ENCODE measurements at regions not wholly inside any gene's neighbourhood (a gene's known extent, or its start where the extent isn't known, plus 50 kb on each side); places are given as distances from the start of the nearest gene placed in this dataset.

DNA sequence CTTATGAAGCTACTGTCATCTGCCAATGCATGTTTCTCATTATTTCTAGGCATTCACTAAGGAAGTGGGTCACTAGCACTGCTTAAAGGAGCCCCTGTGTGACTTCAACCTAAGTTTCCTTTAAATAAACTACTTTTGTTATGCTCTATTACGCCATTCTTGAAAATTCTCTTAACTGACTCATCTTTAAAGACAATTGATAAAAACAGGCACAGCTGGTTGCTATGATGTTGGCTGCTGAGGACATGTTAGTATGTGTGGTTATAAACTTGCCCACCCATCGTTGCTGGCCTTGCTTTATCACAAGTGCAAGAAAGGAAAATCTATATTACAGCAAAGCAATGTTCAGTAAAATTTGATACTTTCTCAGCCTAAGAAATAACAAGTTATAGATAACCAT, 75.8 kb upstream of the CNTNAP4 start:
- Histone ChIP-seq H3K4me2 (replicated peaks; ENCODE audit: low read depth, low read length, poor library complexity, severe bottlenecking) (no peak overlapping the region), H4K20me1 (ENCODE audit: control insufficient read depth, insufficient read depth, low read length, poor library complexity, severe bottlenecking) (no peaks in the 10 kb centered on the region), H2AFZ (ENCODE audit: insufficient read depth, low read depth, low read length, poor library complexity, severe bottlenecking) (no peak overlapping the region), H3K4me3 (ENCODE audit: control extremely low read depth in 1 of 5, extremely low read depth in 1 of 5, insufficient read depth in 1 of 5, low read depth in 2 of 5, low read length in 4 of 5) (no peak overlapping the region), H3K4me1 (ENCODE audit: control insufficient read depth in 2 of 2, insufficient read depth in 2 of 2, low read length in 2 of 2) (no peaks in the 10 kb centered on the region), H3K9me3 (ENCODE audit: control extremely low read depth in 1 of 3, control insufficient read depth in 2 of 3, insufficient read depth in 1 of 3, low read length in 2 of 3) (peaks cover 0 to 2% (median 0%) of the 10 kb centered on the region in 3 donors), H3K27ac (ENCODE audit: low read length in 2 of 2) (no peak overlapping the region), H3K27me3 (replicated peaks in 1 of 4; ENCODE audit: control extremely low read depth in 1 of 4, control insufficient read depth in 3 of 4, insufficient read depth in 4 of 4, low read length in 3 of 4) (no peaks in the 10 kb centered on the region), H3K36me3 (replicated peaks in 1 of 2; ENCODE audit: control extremely low read depth in 1 of 2, control insufficient read depth in 1 of 2, extremely low read depth in 1 of 2, insufficient read depth in 2 of 2, low read length in 1 of 2) (no peaks in the 10 kb centered on the region), H3K79me2 (ENCODE audit: control insufficient read depth, insufficient read depth, low read length) (no peaks in the 10 kb centered on the region), H3K9ac (ENCODE audit: low read length) (no peak overlapping the region)
- H3K27me3 Mint-ChIP-seq: no peaks in the 10 kb centered on the region
- no peak for DNase-seq
- TF ChIP-seq, protein P1, sequence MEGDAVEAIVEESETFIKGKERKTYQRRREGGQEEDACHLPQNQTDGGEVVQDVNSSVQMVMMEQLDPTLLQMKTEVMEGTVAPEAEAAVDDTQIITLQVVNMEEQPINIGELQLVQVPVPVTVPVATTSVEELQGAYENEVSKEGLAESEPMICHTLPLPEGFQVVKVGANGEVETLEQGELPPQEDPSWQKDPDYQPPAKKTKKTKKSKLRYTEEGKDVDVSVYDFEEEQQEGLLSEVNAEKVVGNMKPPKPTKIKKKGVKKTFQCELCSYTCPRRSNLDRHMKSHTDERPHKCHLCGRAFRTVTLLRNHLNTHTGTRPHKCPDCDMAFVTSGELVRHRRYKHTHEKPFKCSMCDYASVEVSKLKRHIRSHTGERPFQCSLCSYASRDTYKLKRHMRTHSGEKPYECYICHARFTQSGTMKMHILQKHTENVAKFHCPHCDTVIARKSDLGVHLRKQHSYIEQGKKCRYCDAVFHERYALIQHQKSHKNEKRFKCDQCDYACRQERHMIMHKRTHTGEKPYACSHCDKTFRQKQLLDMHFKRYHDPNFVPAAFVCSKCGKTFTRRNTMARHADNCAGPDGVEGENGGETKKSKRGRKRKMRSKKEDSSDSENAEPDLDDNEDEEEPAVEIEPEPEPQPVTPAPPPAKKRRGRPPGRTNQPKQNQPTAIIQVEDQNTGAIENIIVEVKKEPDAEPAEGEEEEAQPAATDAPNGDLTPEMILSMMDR (IDR thresholded peaks at IDR 0.05): no peak
- no peak for TF ChIP-seq EZH2 (IDR thresholded peaks at IDR 0.05; ENCODE audit: borderline replicate concordance, insufficient read depth, low read depth, low read length, poor library complexity, severe bottlenecking)
- ChIA-PET POLR2A (no interaction called here), CTCF (no interaction called here)
- peaks cover 10% of the 10 kb centered on the region for H3K9me3 Mint-ChIP-seq (ENCODE audit: insufficient read depth)
- intact Hi-C loops (cut with micrococcal nuclease): no loop called here
- no peak overlapping the region for H3K27ac Mint-ChIP-seq
- no peak for ATAC-seq (ENCODE audit: low read depth)
- H3K4me3 Mint-ChIP-seq: no peak overlapping the region
- no peaks in the 10 kb centered on the region for H3K4me1 Mint-ChIP-seq
- no CpG with 5 or more reads among the region's 2 CpGs for WGBS (ENCODE audit: insufficient coverage)

DNA sequence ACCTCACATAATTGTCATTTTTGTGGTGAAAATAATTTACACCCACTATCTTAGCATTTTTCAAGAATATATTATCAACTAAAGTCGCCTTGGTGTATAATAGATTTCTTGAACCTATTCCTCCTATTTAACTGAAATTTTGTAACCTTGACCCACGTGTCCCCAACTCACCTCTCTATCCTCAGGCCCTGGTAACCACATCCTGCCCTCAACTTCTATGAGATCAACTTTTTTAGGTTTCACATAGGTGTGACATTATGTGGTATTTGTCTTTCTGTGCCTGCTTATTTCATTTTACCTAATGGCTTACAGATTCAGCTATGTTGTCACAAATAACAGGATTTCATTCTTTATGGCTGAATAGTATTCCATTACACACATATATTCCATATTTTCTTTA, 73.0 kb upstream of the CNTNAP4 start:
- H3K27me3 Mint-ChIP-seq: no peaks in the 10 kb centered on the region
- H3K4me3 ChIP-seq (ENCODE audit: control extremely low read depth in 1 of 5, extremely low read depth in 1 of 5, insufficient read depth in 1 of 5, low read depth in 2 of 5, low read length in 4 of 5): no peak overlapping the region
- no CpG with 5 or more reads among the region's 2 CpGs for WGBS (ENCODE audit: insufficient coverage)
- CTCF ChIA-PET: no interaction called here
- no peak overlapping the region for H3K9ac ChIP-seq (ENCODE audit: low read length)
- no peaks in the 10 kb centered on the region for H3K36me3 ChIP-seq (replicated peaks in 1 of 2; ENCODE audit: control extremely low read depth in 1 of 2, control insufficient read depth in 1 of 2, extremely low read depth in 1 of 2, insufficient read depth in 2 of 2, low read length in 1 of 2)
- no peak for DNase-seq
- POLR2A ChIA-PET: no interaction called here
- no peak overlapping the region for H3K4me2 ChIP-seq (replicated peaks; ENCODE audit: low read depth, low read length, poor library complexity, severe bottlenecking)
- H3K79me2 ChIP-seq (ENCODE audit: control insufficient read depth, insufficient read depth, low read length): no peaks in the 10 kb centered on the region
- H3K4me1 ChIP-seq (ENCODE audit: control insufficient read depth in 2 of 2, insufficient read depth in 2 of 2, low read length in 2 of 2): no peaks in the 10 kb centered on the region
- no peak for ATAC-seq (ENCODE audit: low read depth)
- H3K27ac Mint-ChIP-seq: no peak overlapping the region
- peaks cover 8% of the 10 kb centered on the region for H3K9me3 Mint-ChIP-seq (ENCODE audit: insufficient read depth)
- no peak overlapping the region for H3K27ac ChIP-seq (ENCODE audit: low read length in 2 of 2)
- no peak for TF ChIP-seq EZH2 (IDR thresholded peaks at IDR 0.05; ENCODE audit: borderline replicate concordance, insufficient read depth, low read depth, low read length, poor library complexity, severe bottlenecking)
- TF ChIP-seq, protein P1 (IDR thresholded peaks at IDR 0.05): no peak
- intact Hi-C loops (cut with micrococcal nuclease): no loop called here
- H3K4me3 Mint-ChIP-seq: no peak overlapping the region
- no peak overlapping the region for H2AFZ ChIP-seq (ENCODE audit: insufficient read depth, low read depth, low read length, poor library complexity, severe bottlenecking)
- no peaks in the 10 kb centered on the region for H3K27me3 ChIP-seq (replicated peaks in 1 of 4; ENCODE audit: control extremely low read depth in 1 of 4, control insufficient read depth in 3 of 4, insufficient read depth in 4 of 4, low read length in 3 of 4)
- H3K9me3 ChIP-seq (ENCODE audit: control extremely low read depth in 1 of 3, control insufficient read depth in 2 of 3, insufficient read depth in 1 of 3, low read length in 2 of 3): peaks cover 0 to 2% (median 0%) of the 10 kb centered on the region in 3 donors
- no peaks in the 10 kb centered on the region for H3K4me1 Mint-ChIP-seq
- no peaks in the 10 kb centered on the region for H4K20me1 ChIP-seq (ENCODE audit: control insufficient read depth, insufficient read depth, low read length, poor library complexity, severe bottlenecking)

Measured in B cell (primary cell).